Endodermal cell (in vitro differentiated cells): ENCODE measurements at regions not wholly inside any gene's neighbourhood (a gene's known extent, or its start where the extent isn't known, plus 50 kb on each side); places are given as distances from the start of the nearest gene placed in this dataset.

Experiments
- DNase-seq: peaks from one replicate; pipeline ENCODE4 v3.0.0-alpha.2; 2017
- H3K27ac ChIP-seq: 2 replicates; pipeline ENCODE4 v1.5.1; 2013; ENCODE audit warnings: mild to moderate bottlenecking, low read depth, low read length, moderate library complexity
- H3K27me3 ChIP-seq: 2 replicates; pipeline ENCODE4 v1.6.1; 2013; ENCODE audit warnings: mild to moderate bottlenecking, low read length, moderate library complexity; ENCODE audit not compliant: insufficient read depth, control insufficient read depth, poor library complexity, severe bottlenecking
- H3K36me3 ChIP-seq: 2 replicates; pipeline ENCODE4 v1.7.0; 2013; ENCODE audit warnings: mild to moderate bottlenecking, low read length, moderate library complexity; ENCODE audit not compliant: control insufficient read depth, insufficient read depth
- H3K4me1 ChIP-seq: one replicate; pipeline ENCODE4 v1.7.0; 2013; ENCODE audit warnings: low read length; ENCODE audit not compliant: control insufficient read depth, insufficient read depth
- H3K4me3 ChIP-seq: 2 replicates; pipeline ENCODE4 v1.5.1; 2013; ENCODE audit warnings: mild to moderate bottlenecking, low read length, moderate library complexity
- H3K9ac ChIP-seq: 2 replicates; pipeline ENCODE4 v1.6.1; 2013; ENCODE audit warnings: mild to moderate bottlenecking, low read length, moderate library complexity; ENCODE audit not compliant: poor library complexity, severe bottlenecking; ENCODE audit errors: extremely low read depth
- H3K9me3 ChIP-seq: 2 replicates; pipeline ENCODE4 v1.6.1; 2013; ENCODE audit warnings: mild to moderate bottlenecking, low read length, moderate library complexity; ENCODE audit not compliant: control insufficient read depth
- H3K27ac Mint-ChIP-seq: 2 replicates; pipeline ENCODE4 v1.8.0; 2020; ENCODE audit warnings: mixed read lengths
- H3K27me3 Mint-ChIP-seq: 2 replicates; pipeline ENCODE4 v1.8.0; 2021; ENCODE audit warnings: mild to moderate bottlenecking, mixed read lengths; ENCODE audit not compliant: insufficient read depth
- H3K36me3 Mint-ChIP-seq: 2 replicates; pipeline ENCODE4 v1.8.0; 2020; ENCODE audit warnings: low read depth, mixed read lengths
- H3K4me1 Mint-ChIP-seq: 2 replicates; pipeline ENCODE4 v1.8.0; 2020; ENCODE audit warnings: mixed read lengths
- H3K4me3 Mint-ChIP-seq: 2 replicates; pipeline ENCODE4 v1.8.0; 2020; ENCODE audit warnings: mild to moderate bottlenecking, moderate library complexity, mixed read lengths
- H3K9me3 Mint-ChIP-seq: 2 replicates; pipeline ENCODE4 v1.8.0; 2020; ENCODE audit warnings: mild to moderate bottlenecking, mixed read lengths
- CTCF ChIP-seq: fragments of 200-600 bp; sonication (generic); conservative IDR thresholded peaks from 2 replicates; pipeline ENCODE4 v1.5.0; 2021; ENCODE audit warnings: antibody characterized with exemption, mild to moderate bottlenecking
- WGBS, 2 experiments: methylation state at CpG; one replicate each; pipeline versions ENCODE4 v1.1.5 to v1.1.7; 2013; ENCODE audit warnings: missing lambda C conversion rate in 2 of 2, mixed read lengths in 1 of 2; ENCODE audit not compliant: insufficient coverage in 1 of 2, insufficient read length in 1 of 2; 5-methylcytosine and 5-hydroxymethylcytosine counted together

GRCh38 chr11:70834277-70834940 is 418.0 kb downstream of the SHANK2 start:
- peaks cover 8% of the 10 kb centered on the region for H3K4me1 Mint-ChIP-seq
- TF ChIP-seq CTCF, result no peak
- no peaks in the 10 kb centered on the region for H3K27me3 ChIP-seq
- DNase-seq, result peak; percentile 69
- peaks cover 5% of the 10 kb centered on the region for H3K4me1 ChIP-seq
- H3K4me3 Mint-ChIP-seq, result no peak overlapping the region
- peaks cover 6% of the 10 kb centered on the region for H3K36me3 Mint-ChIP-seq
- no peak overlapping the region for H3K27ac ChIP-seq
- no peak overlapping the region for H3K4me3 ChIP-seq
- H3K9me3 ChIP-seq, result peaks cover 5% of the 10 kb centered on the region
- no peaks in the 10 kb centered on the region for H3K27me3 Mint-ChIP-seq
- peak overlapping the region; percentile 35 for H3K27ac Mint-ChIP-seq
- WGBS, 2 experiments, result 71 to 74% methylated on average over 6 to 14 of the region's 14 CpGs
- no peak overlapping the region for H3K9ac ChIP-seq
- H3K9me3 Mint-ChIP-seq, result peaks cover 6% of the 10 kb centered on the region
- no peaks in the 10 kb centered on the region for H3K36me3 ChIP-seq

- Histone ChIP-seq H3K27me3 (no peaks in the 10 kb centered on the region), H3K4me1 (peaks cover 5% of the 10 kb centered on the region), H3K9ac (no peak overlapping the region), H3K27ac (no peak overlapping the region), H3K36me3 (no peaks in the 10 kb centered on the region), H3K4me3 (no peak overlapping the region), H3K9me3 (peaks cover 5% of the 10 kb centered on the region)
- 89 to 95% methylated on average over 10 to 14 of the region's 14 CpGs for WGBS, 2 experiments
- peaks cover 6% of the 10 kb centered on the region for H3K9me3 Mint-ChIP-seq
- H3K4me3 Mint-ChIP-seq, result no peak overlapping the region
- H3K27me3 Mint-ChIP-seq, result no peaks in the 10 kb centered on the region
- no peak for DNase-seq
- peaks cover 8% of the 10 kb centered on the region for H3K4me1 Mint-ChIP-seq
- TF ChIP-seq CTCF, result no peak
- H3K27ac Mint-ChIP-seq, result no peak overlapping the region
- peaks cover 6% of the 10 kb centered on the region for H3K36me3 Mint-ChIP-seq
Observed at GRCh38 chr11:70834984-70835560, 417.3 kb downstream of the SHANK2 start.

GRCh38 chr11:70836071-70836470 is 416.3 kb downstream of the SHANK2 start:
- WGBS, 2 experiments, result 92 to 93% methylated on average over 7 to 10 of the region's 10 CpGs
- H3K9me3 Mint-ChIP-seq, result peaks cover 6% of the 10 kb centered on the region
- no peaks in the 10 kb centered on the region for H3K27me3 Mint-ChIP-seq

More at GRCh38 chr11:70836071-70836470, 416.3 kb downstream of the SHANK2 start:
- DNase-seq, result no peak
- H3K4me1 Mint-ChIP-seq, result peaks cover 8% of the 10 kb centered on the region
- no peak overlapping the region for H3K4me3 Mint-ChIP-seq
- no peaks in the 10 kb centered on the region for H3K36me3 ChIP-seq
- no peak overlapping the region for H3K9ac ChIP-seq
- peaks cover 5% of the 10 kb centered on the region for H3K9me3 ChIP-seq
- H3K27ac Mint-ChIP-seq, result no peak overlapping the region
- H3K36me3 Mint-ChIP-seq, result peaks cover 6% of the 10 kb centered on the region
- no peak overlapping the region for H3K27ac ChIP-seq
- H3K4me1 ChIP-seq, result peaks cover 5% of the 10 kb centered on the region
- no peak overlapping the region for H3K4me3 ChIP-seq
- no peak for TF ChIP-seq CTCF
- H3K27me3 ChIP-seq, result no peaks in the 10 kb centered on the region
